HL-60 (cell line): ENCODE measurements at regions not wholly inside any gene's neighbourhood (a gene's known extent, or its start where the extent isn't known, plus 50 kb on each side); places are given as distances from the start of the nearest gene placed in this dataset.

Source experiments
- DNase-seq, 2 experiments: peaks; one replicate each; pipeline ENCODE4 v3.0.0-alpha.2; 2010 to 2020; ENCODE audit warnings: low read depth in 1 of 2, low spot score in 1 of 2
- H3K27ac ChIP-seq: fragments of 250-450 bp; sonication (Bioruptor Pico); replicated peaks from 2 replicates; pipeline ENCODE4 v1.5.1; 2020; ENCODE audit warnings: mild to moderate bottlenecking, moderate library complexity
- H3K27me3 ChIP-seq: fragments of 250-450 bp; sonication (Bioruptor Pico); 2 replicates; pipeline ENCODE4 v1.5.1; 2021; ENCODE audit warnings: mild to moderate bottlenecking, moderate library complexity; ENCODE audit not compliant: insufficient read depth, poor library complexity, severe bottlenecking
- H3K4me3 ChIP-seq: replicated peaks from 2 replicates; pipeline ENCODE4 v1.5.1; 2011; ENCODE audit warnings: mild to moderate bottlenecking, control low read depth, low read length; ENCODE audit not compliant: insufficient read depth
- GABPA ChIP-seq: IDR thresholded peaks from 2 replicates; pipeline ENCODE4 v1.6.1; 2012; ENCODE audit warnings: low read depth
- POLR2AphosphoS5 ChIP-seq: IDR thresholded peaks from 2 replicates; pipeline ENCODE4 v1.6.1; 2012; ENCODE audit warnings: low read depth
- SPI1 ChIP-seq: IDR thresholded peaks from 2 replicates; pipeline ENCODE4 v1.6.1; 2012; ENCODE audit warnings: low read depth, mild to moderate bottlenecking, borderline replicate concordance
- TF ChIP-seq, protein P1 (sequence below): IDR thresholded peaks from 2 replicates; pipeline ENCODE4 v1.6.1; 2012; ENCODE audit warnings: low read depth; ENCODE audit not compliant: insufficient replicate concordance
- TF ChIP-seq, protein P2 (sequence below): IDR thresholded peaks from one replicate; pipeline ENCODE4 v1.5.1; 2011; ENCODE audit warnings: low read length, control low read depth, inconsistent platforms; ENCODE audit not compliant: insufficient read depth

DNA sequence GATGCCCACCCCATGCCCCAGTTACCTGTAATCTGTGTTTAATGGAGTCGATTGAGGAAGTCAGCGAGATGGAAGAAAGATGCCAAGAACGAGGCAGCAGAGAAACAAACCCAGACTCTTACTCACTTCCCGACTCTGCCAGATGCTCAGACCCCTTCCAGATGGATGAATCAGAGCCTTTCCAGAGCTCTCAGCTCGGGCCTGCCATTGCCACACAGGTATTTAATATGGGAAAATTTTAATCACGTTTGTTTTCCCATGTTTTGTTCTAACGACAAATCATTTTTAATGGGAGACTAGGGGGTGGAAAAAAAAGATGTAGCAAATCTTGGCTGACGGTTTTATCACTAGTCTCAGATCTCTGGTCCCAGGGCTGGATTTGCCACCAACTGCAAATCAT, 72.5 kb upstream of the SRRM4 start:
- Histone ChIP-seq H3K27me3 (no peaks in the 10 kb centered on the region), H3K4me3 (no peak overlapping the region), H3K27ac (no peak overlapping the region)
- TF ChIP-seq POLR2AphosphoS5 = no peak
- DNase-seq = no peak

DNA sequence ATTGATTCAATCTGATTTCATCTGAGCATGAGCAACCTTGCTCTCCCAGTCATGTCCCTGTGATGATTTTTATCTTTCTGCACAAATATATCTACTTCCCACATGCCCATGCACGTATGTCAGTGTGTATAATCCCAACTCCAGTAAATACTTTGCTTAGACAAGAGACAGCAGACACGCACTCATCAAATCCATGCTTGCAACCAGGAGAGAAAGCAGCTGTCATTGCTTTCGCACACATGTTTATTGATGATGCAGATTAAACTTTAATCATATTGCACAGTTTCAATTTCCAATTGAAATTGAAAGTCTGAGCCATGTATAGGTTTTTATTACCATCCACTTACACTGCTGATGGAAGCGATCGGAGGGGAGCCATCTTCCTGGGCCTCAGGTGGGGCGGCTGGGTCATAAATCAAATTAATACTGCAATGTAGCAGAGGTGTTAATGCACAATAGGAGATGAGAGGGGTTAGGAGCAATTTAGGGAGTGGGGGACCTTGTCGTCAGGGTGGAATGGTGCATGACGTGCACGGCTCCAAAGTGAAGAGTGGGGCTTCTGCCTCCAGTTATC, 68.6 kb upstream of the SRRM4 start:
- H3K27me3 ChIP-seq = no peaks in the 10 kb centered on the region
- DNase-seq = no peak
- H3K4me3 ChIP-seq = no peak overlapping the region
- H3K27ac ChIP-seq = no peak overlapping the region
- TF ChIP-seq, protein P1, sequence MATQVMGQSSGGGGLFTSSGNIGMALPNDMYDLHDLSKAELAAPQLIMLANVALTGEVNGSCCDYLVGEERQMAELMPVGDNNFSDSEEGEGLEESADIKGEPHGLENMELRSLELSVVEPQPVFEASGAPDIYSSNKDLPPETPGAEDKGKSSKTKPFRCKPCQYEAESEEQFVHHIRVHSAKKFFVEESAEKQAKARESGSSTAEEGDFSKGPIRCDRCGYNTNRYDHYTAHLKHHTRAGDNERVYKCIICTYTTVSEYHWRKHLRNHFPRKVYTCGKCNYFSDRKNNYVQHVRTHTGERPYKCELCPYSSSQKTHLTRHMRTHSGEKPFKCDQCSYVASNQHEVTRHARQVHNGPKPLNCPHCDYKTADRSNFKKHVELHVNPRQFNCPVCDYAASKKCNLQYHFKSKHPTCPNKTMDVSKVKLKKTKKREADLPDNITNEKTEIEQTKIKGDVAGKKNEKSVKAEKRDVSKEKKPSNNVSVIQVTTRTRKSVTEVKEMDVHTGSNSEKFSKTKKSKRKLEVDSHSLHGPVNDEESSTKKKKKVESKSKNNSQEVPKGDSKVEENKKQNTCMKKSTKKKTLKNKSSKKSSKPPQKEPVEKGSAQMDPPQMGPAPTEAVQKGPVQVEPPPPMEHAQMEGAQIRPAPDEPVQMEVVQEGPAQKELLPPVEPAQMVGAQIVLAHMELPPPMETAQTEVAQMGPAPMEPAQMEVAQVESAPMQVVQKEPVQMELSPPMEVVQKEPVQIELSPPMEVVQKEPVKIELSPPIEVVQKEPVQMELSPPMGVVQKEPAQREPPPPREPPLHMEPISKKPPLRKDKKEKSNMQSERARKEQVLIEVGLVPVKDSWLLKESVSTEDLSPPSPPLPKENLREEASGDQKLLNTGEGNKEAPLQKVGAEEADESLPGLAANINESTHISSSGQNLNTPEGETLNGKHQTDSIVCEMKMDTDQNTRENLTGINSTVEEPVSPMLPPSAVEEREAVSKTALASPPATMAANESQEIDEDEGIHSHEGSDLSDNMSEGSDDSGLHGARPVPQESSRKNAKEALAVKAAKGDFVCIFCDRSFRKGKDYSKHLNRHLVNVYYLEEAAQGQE = no peak
- TF ChIP-seq GABPA = no peak
- no peak for TF ChIP-seq POLR2AphosphoS5
- TF ChIP-seq, protein P2, sequence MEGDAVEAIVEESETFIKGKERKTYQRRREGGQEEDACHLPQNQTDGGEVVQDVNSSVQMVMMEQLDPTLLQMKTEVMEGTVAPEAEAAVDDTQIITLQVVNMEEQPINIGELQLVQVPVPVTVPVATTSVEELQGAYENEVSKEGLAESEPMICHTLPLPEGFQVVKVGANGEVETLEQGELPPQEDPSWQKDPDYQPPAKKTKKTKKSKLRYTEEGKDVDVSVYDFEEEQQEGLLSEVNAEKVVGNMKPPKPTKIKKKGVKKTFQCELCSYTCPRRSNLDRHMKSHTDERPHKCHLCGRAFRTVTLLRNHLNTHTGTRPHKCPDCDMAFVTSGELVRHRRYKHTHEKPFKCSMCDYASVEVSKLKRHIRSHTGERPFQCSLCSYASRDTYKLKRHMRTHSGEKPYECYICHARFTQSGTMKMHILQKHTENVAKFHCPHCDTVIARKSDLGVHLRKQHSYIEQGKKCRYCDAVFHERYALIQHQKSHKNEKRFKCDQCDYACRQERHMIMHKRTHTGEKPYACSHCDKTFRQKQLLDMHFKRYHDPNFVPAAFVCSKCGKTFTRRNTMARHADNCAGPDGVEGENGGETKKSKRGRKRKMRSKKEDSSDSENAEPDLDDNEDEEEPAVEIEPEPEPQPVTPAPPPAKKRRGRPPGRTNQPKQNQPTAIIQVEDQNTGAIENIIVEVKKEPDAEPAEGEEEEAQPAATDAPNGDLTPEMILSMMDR = no peak
- no peak for TF ChIP-seq SPI1

DNA sequence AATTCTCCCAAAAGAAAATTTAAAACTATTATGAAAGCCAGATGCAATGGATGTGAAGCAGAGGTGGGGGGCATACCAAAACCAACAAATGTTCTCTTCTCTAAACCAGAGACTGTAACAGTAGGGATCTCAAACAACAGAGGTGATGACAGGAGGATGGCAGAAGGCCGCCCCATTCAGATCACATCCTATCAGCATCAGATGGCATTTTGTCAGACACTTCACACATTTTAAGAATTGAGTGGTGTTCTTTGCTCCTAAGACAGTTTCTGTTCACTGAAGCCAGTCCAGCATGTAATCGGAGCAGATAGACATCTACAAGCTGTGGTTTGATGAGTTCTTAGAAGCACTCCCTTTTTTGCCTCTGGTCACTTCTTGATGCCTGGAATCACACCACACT, 59.6 kb upstream of the SRRM4 start:
- Histone ChIP-seq H3K4me3 (no peak overlapping the region), H3K27me3 (no peaks in the 10 kb centered on the region), H3K27ac (no peak overlapping the region)
- no peak for DNase-seq
- TF ChIP-seq GABPA = no peak
- TF ChIP-seq POLR2AphosphoS5 = no peak
- TF ChIP-seq, protein P1 = no peak
- no peak for TF ChIP-seq SPI1
- TF ChIP-seq, protein P2 = no peak

DNA sequence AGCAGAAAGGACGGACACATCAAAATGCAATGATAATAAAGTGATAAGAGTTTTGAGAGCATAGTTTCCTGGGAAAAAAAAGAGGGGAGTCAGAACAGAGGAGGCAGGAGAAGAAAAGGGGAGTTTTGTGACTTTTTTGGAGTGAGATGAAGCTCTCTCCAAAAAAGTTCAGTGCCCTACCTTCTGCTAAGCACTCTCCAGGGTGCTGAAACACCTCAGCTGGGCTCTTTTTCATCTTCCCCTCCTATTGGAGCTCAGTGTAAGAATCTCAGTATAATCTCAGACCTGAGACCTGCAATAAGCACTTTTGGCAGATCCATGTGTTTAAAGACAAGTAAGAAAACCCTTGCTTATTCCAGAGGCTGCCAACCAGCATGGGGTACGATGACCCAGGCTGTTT, 58.9 kb upstream of the SRRM4 start:
- Histone ChIP-seq H3K27ac (no peak overlapping the region), H3K4me3 (no peak overlapping the region), H3K27me3 (no peaks in the 10 kb centered on the region)
- DNase-seq = no peak
- TF ChIP-seq, protein P1 = peak; percentile 92
- no peak for TF ChIP-seq POLR2AphosphoS5
